Ectodermal cell (in vitro differentiated cells): ENCODE measurements at regions not wholly inside any gene's neighbourhood (a gene's known extent, or its start where the extent isn't known, plus 50 kb on each side); places are given as distances from the start of the nearest gene placed in this dataset.
"Not testable (repeated sequence)": the region's sequence is repeated elsewhere in the genome, so short reads cannot be mapped to it uniquely, and the experiment has no call there.

Source experiments
- H3K27ac ChIP-seq: 2 replicates; pipeline ENCODE4 v1.7.0; 2013; ENCODE audit warnings: mild to moderate bottlenecking, low read depth, low read length; ENCODE audit not compliant: insufficient read depth, poor library complexity, severe bottlenecking
- H3K27me3 ChIP-seq: 2 replicates; pipeline ENCODE4 v1.7.0; 2013; ENCODE audit warnings: mild to moderate bottlenecking, low read length; ENCODE audit not compliant: insufficient read depth, control insufficient read depth, poor library complexity, severe bottlenecking
- H3K36me3 ChIP-seq: one replicate; pipeline ENCODE4 v1.7.0; 2013; ENCODE audit warnings: low read length; ENCODE audit not compliant: control insufficient read depth, insufficient read depth
- H3K4me1 ChIP-seq: one replicate; pipeline ENCODE4 v1.7.0; 2013; ENCODE audit warnings: low read length; ENCODE audit not compliant: control insufficient read depth, insufficient read depth
- H3K4me3 ChIP-seq: 2 replicates; pipeline ENCODE4 v1.7.0; 2013; ENCODE audit warnings: low read depth, low read length, control low read depth; ENCODE audit not compliant: insufficient read depth
- H3K9me3 ChIP-seq: 2 replicates; pipeline ENCODE4 v1.7.0; 2013; ENCODE audit warnings: mild to moderate bottlenecking, low read length, moderate library complexity; ENCODE audit not compliant: control insufficient read depth
- WGBS, 2 experiments: methylation state at CpG; one replicate each; pipeline ENCODE4 v1.1.7; 2013; ENCODE audit warnings: missing lambda C conversion rate in 2 of 2; 5-methylcytosine and 5-hydroxymethylcytosine counted together

GRCh38 chr1:235049716-235050378 lies 78.8 kb downstream of the TOMM20 start:
- not testable (repeated sequence) for H3K36me3 ChIP-seq, H3K4me3 ChIP-seq, H3K27me3 ChIP-seq, H3K9me3 ChIP-seq, H3K27ac ChIP-seq, H3K4me1 ChIP-seq
- 92% methylated on average over 20 to 21 of the region's 21 CpGs for WGBS, 2 experiments

- Histone ChIP-seq H3K9me3 (no peaks in the 10 kb centered on the region), H3K36me3 (no peaks in the 10 kb centered on the region), H3K4me3 (no peak overlapping the region), H3K27ac (no peak overlapping the region), H3K4me1 (peaks cover 3% of the 10 kb centered on the region), H3K27me3 (no peaks in the 10 kb centered on the region)
- 94 to 96% methylated on average over 5 of the region's 5 CpGs for WGBS, 2 experiments
These were observed 79.4 kb downstream of the TOMM20 start for GRCh38 chr1:235049217-235049616.

GRCh38 chr1:235047331-235047871 lies 81.2 kb downstream of the TOMM20 start:
- WGBS, 2 experiments, result 79 to 82% methylated on average over 6 of the region's 6 CpGs
- Histone ChIP-seq H3K4me3 (no peak overlapping the region), H3K4me1 (peaks cover 3% of the 10 kb centered on the region), H3K27me3 (no peaks in the 10 kb centered on the region), H3K27ac (no peak overlapping the region), H3K9me3 (no peaks in the 10 kb centered on the region), H3K36me3 (no peaks in the 10 kb centered on the region)

GRCh38 chr1:235045921-235046601 lies 82.6 kb downstream of the TOMM20 start:
- no peaks in the 10 kb centered on the region for H3K36me3 ChIP-seq
- 94 to 96% methylated on average over 17 of the region's 17 CpGs for WGBS, 2 experiments
- H3K9me3 ChIP-seq, result no peaks in the 10 kb centered on the region
- no peak overlapping the region for H3K4me3 ChIP-seq
- H3K4me1 ChIP-seq, result peaks cover 3% of the 10 kb centered on the region
- no peaks in the 10 kb centered on the region for H3K27me3 ChIP-seq
- H3K27ac ChIP-seq, result no peak overlapping the region

GRCh38 chr1:235045034-235045690 lies 83.5 kb downstream of the TOMM20 start:
- WGBS, 2 experiments, result 95% methylated on average over 10 of the region's 10 CpGs
- Histone ChIP-seq H3K9me3 (no peaks in the 10 kb centered on the region), H3K4me3 (no peak overlapping the region), H3K36me3 (no peaks in the 10 kb centered on the region), H3K27ac (no peak overlapping the region), H3K27me3 (no peaks in the 10 kb centered on the region), H3K4me1 (peaks cover 3% of the 10 kb centered on the region)

GRCh38 chr1:235043234-235043633 lies 85.4 kb downstream of the TOMM20 start:
- Histone ChIP-seq H3K9me3 (no peaks in the 10 kb centered on the region), H3K27me3 (no peaks in the 10 kb centered on the region), H3K4me3 (no peak overlapping the region), H3K27ac (no peak overlapping the region), H3K36me3 (no peaks in the 10 kb centered on the region), H3K4me1 (peaks cover 3% of the 10 kb centered on the region)
- WGBS, 2 experiments, result 91 to 93% methylated on average over 3 of the region's 3 CpGs

GRCh38 chr1:235038701-235039100 lies 89.9 kb downstream of the TOMM20 start:
- Histone ChIP-seq H3K27me3 (no peaks in the 10 kb centered on the region), H3K27ac (no peak overlapping the region), H3K36me3 (no peaks in the 10 kb centered on the region), H3K9me3 (no peaks in the 10 kb centered on the region), H3K4me3 (no peak overlapping the region), H3K4me1 (no peaks in the 10 kb centered on the region)
- 100% methylated on average over 2 of the region's 2 CpGs; no CpG with 5 or more reads in 1 of the 2 experiments for WGBS, 2 experiments

GRCh38 chr1:235035928-235036327 lies 92.7 kb downstream of the TOMM20 start:
- WGBS, 2 experiments, result 90 to 100% methylated on average over 2 of the region's 2 CpGs
- Histone ChIP-seq H3K36me3 (no peaks in the 10 kb centered on the region), H3K9me3 (no peaks in the 10 kb centered on the region), H3K4me1 (no peaks in the 10 kb centered on the region), H3K27me3 (no peaks in the 10 kb centered on the region), H3K27ac (no peak overlapping the region), H3K4me3 (no peak overlapping the region)

GRCh38 chr1:235030919-235031596 lies 97.6 kb downstream of the TOMM20 start:
- Histone ChIP-seq H3K36me3 (no peaks in the 10 kb centered on the region), H3K4me3 (no peak overlapping the region), H3K9me3 (no peaks in the 10 kb centered on the region), H3K4me1 (no peaks in the 10 kb centered on the region), H3K27me3 (no peaks in the 10 kb centered on the region), H3K27ac (no peak overlapping the region)
- WGBS, 2 experiments, result 81 to 83% methylated on average over 7 of the region's 7 CpGs

GRCh38 chr1:235027862-235028250 lies 100.8 kb downstream of the TOMM20 start:
- Histone ChIP-seq H3K9me3 (no peaks in the 10 kb centered on the region), H3K27me3 (no peaks in the 10 kb centered on the region), H3K36me3 (no peaks in the 10 kb centered on the region), H3K4me3 (no peak overlapping the region), H3K27ac (no peak overlapping the region), H3K4me1 (peaks cover 5% of the 10 kb centered on the region)
- 96 to 97% methylated on average over 9 of the region's 9 CpGs for WGBS, 2 experiments
